GM18909 (cell line): ENCODE measurements at regions not wholly inside any gene's neighbourhood (a gene's known extent, or its start where the extent isn't known, plus 50 kb on each side); places are given as distances from the start of the nearest gene placed in this dataset.
"Not testable (repeated sequence)": the region's sequence is repeated elsewhere in the genome, so short reads cannot be mapped to it uniquely, and the experiment has no call there.

ENCODE experiments used
- ATAC-seq: cut with Tn5 transposase; IDR thresholded peaks from one replicate; pipeline ENCODE4 v1.9.1; 2021; ENCODE audit warnings: mild to moderate bottlenecking; ENCODE audit not compliant: unreplicated experiment, poor library complexity

- no peak for ATAC-seq
Measured at GRCh38 chr6:25111782-25112181, 167.4 kb upstream of the CARMIL1 start.

GRCh38 chr6:25112322-25112773 is 166.8 kb upstream of the CARMIL1 start:
- ATAC-seq, result no peak

DNA sequence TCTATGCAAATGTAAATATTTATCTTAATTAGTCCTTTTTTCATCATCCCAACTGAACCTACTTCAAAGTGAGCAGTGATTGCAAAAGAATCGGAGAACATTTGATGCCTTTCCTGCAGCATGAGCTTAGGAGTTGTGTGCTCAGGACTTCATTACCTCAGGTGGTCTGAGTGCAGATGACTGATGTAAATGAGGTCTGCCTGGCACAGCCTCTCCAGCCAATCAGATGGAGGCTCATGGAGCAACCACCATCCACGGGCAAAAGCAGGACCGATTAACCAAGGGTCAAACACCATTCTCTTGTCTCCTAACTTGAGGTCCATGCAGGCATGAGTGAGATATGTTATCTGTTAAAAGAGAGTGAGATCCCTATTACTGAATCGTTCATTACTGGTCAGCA is 165.7 kb upstream of the CARMIL1 start:
- ATAC-seq, result no peak

GRCh38 chr6:25118038-25118437 is 161.1 kb upstream of the CARMIL1 start:
- ATAC-seq, result no peak

- no peak for ATAC-seq
Measured at GRCh38 chr6:25121186-25121585, 158.0 kb upstream of the CARMIL1 start.

- no peak for ATAC-seq
Measured at GRCh38 chr6:25122001-25122400, 157.2 kb upstream of the CARMIL1 start.

- no peak for ATAC-seq
Measured at GRCh38 chr6:25122622-25123237, 156.4 kb upstream of the CARMIL1 start.

- no peak for ATAC-seq
Measured at GRCh38 chr6:25124216-25124715, 154.9 kb upstream of the CARMIL1 start.

GRCh38 chr6:25125736-25126135 is 153.4 kb upstream of the CARMIL1 start:
- ATAC-seq, result no peak

DNA sequence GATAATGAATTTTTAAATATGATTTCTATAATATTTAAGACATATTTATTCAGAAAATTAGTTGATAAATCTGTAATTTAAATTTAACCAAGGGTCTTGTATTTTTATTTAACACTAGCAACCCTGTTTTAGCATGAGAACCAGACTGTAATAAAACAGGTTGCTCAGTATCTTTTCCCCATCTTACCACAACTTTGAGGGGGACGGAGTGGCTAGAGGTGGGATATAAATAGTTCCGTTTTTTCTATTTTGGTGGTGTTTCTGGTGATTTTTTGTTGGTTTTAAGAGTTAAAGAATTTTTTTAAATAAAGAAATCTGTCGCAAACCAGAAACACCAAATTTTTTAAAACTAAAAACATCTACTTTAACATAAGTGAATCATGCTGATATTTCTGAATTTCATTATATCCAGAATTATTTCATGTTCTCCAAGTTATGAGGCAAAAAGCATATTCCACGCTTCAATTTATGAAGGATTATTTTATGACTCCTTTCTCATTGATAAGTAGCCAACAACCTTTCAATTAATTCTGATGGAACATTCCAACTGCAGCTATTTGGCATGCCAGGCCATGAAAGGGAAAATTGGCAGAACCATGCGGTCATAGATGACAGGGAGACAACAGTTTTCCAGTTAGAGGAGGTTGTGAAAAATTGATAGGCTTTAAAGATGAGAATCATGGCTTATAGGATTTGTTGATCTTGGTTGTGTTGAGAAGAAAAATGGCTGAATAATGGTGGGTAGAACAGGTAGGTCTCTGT is 151.9 kb upstream of the CARMIL1 start:
- no peak for ATAC-seq

DNA sequence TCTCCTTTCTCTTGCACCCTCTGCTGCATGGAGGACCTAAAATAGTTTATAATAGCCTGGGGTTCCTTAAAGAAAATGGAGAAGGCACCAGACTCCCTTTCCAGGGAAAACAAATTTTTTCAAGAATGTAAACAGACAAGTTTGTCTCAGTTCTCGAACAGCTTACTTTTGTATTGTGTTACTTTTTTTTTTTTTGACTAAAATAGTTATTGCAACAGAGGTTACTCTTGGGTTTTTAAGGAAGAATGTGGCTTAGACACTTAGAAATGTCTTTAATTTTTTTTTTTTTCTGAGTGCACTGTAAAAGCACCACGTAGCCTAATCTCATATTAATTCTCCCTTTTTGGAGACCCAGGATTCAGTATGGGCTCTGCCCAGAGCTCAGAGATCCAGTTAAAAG is 148.7 kb upstream of the CARMIL1 start:
- ATAC-seq, result no peak

DNA sequence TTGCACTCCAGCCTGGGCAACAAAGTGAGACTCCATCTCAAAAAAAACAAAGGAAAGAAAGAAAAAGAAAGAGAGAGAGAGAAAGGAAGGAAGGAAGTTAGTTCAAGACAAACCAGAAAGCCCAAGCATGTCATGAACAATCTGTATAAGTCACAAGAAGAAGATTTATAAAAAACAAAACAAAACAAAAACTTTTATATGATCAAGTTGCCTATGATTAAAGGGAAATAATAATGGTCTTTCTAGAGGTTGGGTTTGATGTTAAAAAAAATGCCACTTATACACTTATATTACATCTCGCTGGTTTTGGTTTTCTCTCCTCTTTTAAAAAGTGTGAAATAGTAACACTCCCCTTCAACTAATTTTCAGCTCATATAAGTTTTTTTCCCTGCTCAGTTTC is 146.2 kb upstream of the CARMIL1 start:
- ATAC-seq, result no peak

DNA sequence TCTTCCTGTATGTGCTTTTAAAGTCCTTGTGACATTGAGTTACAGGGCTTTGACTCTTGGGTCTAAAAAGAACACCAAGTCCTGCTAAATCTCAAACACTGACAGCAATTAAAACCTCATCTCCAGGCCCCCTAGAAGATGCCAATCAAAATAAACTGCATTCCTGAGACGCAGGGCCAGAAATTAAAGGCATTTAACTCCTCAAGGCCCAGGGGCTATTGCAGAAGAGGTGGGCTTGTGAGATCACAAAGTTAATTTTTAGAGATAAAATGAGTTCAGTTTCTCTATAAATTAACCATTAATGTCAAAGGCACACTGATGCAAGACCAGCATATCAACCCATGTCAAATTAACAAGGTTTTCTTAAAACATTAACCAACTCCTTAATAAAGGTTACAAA is 145.6 kb upstream of the CARMIL1 start:
- no peak for ATAC-seq

DNA sequence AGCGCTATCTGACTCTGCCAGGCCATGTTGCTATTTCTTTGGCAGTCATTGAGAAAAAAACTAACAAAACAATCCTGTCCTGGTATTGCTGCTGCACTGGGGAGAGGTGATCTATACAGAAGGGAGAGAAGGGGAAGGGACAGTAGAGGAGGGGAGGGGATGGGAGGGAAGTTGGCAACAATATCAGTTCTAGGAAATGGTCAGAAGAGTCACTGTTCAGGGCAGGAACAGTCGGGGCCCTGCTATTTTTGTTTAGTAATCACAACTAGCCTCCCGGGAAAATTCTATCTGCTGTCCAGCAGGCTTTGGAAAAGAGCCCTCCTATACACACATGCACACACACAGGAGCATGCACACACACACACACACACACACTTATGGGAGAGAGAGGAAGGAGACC is 142.3 kb upstream of the CARMIL1 start:
- ATAC-seq, result no peak

DNA sequence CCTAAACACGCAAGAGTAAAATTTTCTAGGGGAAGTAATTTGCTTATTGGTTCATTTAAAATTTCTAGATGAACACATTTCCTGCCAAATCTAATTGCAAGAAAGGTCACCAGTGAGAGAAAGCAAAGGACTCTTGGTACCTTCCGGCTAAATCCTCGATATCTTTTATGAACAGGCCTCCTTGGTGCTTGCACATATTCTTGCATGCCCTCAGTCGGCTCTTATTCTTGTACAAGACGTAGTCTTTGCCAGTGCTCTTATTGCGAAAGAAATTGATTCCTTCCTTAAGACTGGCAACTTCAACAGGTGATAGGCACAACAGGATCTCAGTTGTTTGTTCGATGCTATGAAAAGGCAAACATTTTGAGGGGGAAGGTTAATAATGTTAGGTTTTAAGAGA is 141.7 kb upstream of the CARMIL1 start:
- no peak for ATAC-seq

- ATAC-seq, result no peak
Measured at GRCh38 chr6:25137916-25138232, 141.3 kb upstream of the CARMIL1 start.

DNA sequence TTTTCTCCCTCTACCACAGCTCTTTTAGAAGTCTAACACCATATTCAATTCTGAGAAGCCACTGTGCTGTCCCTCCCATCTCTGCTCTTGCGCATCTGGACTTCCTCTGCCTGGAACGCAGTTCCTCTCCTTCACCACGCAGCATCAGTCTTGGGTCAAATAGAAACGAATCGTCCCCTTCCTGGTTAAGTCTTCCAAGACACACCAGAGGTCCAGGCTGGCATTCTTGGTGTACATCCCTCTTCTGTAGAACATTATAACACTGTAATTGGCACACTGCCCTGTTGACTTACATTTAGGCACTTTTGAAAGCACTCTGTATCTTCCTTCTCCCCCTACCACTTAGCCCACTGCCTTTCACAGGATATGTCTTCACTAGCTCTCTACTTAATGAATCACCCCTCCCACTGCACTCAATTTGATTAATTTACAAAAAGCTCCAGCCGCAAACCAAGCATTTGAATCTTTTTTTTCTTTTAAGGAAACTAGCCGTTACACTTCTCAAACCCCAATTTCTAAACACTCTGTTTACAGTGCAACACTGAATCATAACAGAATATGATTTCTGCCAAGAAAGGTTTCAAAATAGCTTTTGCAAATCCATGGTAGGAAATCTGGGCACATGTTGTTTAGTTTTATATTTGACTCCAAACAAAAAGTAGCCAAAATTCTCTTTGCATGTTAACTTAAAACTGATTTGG is 140.8 kb upstream of the CARMIL1 start:
- ATAC-seq, result peak; percentile 93

GRCh38 chr6:25138934-25139415 is 140.2 kb upstream of the CARMIL1 start:
- no peak for ATAC-seq

DNA sequence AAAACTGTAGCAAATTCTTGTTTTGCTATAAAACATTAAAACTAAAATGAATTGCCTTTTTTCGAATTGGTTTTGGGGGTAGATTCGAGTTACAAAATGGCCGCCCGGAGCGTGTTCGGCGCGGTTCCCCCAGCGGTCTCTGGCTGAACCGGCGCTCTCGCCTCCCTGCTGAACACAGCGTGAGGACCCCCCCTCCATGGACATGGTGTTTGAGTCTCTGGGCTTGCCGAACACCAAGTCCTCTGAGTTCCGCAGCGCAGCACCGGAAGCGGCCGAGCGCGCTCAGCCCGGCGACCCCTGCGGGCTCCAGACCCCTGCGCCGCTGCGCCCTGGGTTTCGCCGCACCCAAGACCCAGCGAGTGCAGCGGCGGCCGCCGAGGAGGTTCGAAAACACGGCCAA is 139.6 kb upstream of the CARMIL1 start:
- ATAC-seq, result not testable (repeated sequence)

DNA sequence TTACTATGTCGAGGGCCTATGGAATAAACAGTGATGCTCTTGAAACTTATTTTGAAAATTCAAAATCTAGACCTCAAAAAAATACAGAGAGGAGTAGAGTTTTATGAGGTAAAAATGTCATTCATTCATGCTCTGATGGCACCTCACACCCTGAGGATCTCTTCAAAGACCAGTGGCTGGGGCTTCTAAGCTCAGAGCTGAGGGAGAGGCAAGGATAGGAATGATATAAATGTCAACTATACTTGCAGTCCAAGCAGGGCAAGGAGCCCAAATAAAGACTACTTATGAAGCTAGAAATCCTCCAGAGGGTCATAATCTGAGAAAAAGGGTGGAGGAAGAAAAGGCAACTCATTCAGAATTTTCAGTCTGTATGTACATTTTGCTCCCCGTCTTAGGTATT is 136.7 kb upstream of the CARMIL1 start:
- ATAC-seq, result no peak

DNA sequence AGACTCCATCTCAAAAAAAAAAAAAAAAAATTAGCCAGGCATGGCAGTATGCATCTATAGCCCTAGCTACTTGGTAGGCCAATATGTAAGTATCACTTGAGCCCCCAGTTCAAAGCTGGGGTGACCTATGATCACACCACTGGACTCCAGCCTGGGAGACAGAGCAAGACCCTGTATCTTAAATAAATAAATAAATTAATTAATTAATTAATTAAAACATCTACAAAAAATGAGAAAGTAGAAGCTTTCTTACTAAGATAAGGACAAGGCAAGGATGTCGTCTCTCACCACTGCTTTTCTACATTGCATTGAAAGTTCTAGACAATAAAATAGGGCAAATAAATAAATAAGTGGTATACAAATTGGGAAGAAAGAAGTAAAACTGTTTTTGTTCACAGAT is 134.3 kb upstream of the CARMIL1 start:
- ATAC-seq, result no peak
